GM23248 (cell line): ENCODE measurements at regions not wholly inside any gene's neighbourhood (a gene's known extent, or its start where the extent isn't known, plus 50 kb on each side); places are given as distances from the start of the nearest gene placed in this dataset.

ENCODE experiments used
- EZH2 ChIP-seq: fragments of 200-600 bp; sonication (generic); IDR thresholded peaks from 2 replicates; pipeline ENCODE4 v1.6.1; 2018; ENCODE audit warnings: antibody characterized with exemption, mild to moderate bottlenecking; ENCODE audit not compliant: insufficient read depth, poor library complexity, severe bottlenecking
- EZH2phosphoT487 ChIP-seq: fragments of 200-600 bp; sonication (generic); IDR thresholded peaks from 2 replicates; pipeline ENCODE4 v1.6.1; 2018; ENCODE audit warnings: antibody characterized with exemption, moderate library complexity, mild to moderate bottlenecking, low read depth; ENCODE audit not compliant: insufficient read depth

- no peak for TF ChIP-seq EZH2
- no peak for TF ChIP-seq EZH2phosphoT487
Measured at GRCh38 chrX:144334577-144334976, 450.7 kb downstream of the UBE2NL start.
